Loucy (cell line): ENCODE measurements at regions not wholly inside any gene's neighbourhood (a gene's known extent, or its start where the extent isn't known, plus 50 kb on each side); places are given as distances from the start of the nearest gene placed in this dataset.

Experiments
- H2AFZ ChIP-seq: fragments of 200-600 bp; sonication (generic); 2 replicates; pipeline ENCODE4 v1.6.0; 2016; ENCODE audit warnings: antibody characterized with exemption, mild to moderate bottlenecking, low read length, moderate library complexity
- H3F3A ChIP-seq: fragments of 200-600 bp; 2 replicates; pipeline ENCODE4 v1.6.0; 2016; ENCODE audit warnings: antibody characterized with exemption, low read depth, mild to moderate bottlenecking
- H3K27me3 ChIP-seq: fragments of 200-600 bp; sonication (generic); 2 replicates; pipeline ENCODE4 v1.6.1; 2014; ENCODE audit warnings: low read length, mild to moderate bottlenecking; ENCODE audit not compliant: insufficient read depth, poor library complexity, severe bottlenecking
- H3K36me3 ChIP-seq: fragments of 200-600 bp; sonication (generic); 2 replicates; pipeline ENCODE4 v1.6.1; 2016; ENCODE audit warnings: low read length; ENCODE audit not compliant: insufficient read depth
- H3K4me1 ChIP-seq: fragments of 200-600 bp; sonication (generic); 2 replicates; pipeline ENCODE4 v1.5.1; 2014; ENCODE audit warnings: low read length, mild to moderate bottlenecking; ENCODE audit not compliant: insufficient read depth, poor library complexity, severe bottlenecking
- H3K4me2 ChIP-seq: fragments of 200-600 bp; sonication (generic); 2 replicates; pipeline ENCODE4 v1.6.0; 2014; ENCODE audit warnings: antibody characterized with exemption, low read length, low read depth, mild to moderate bottlenecking; ENCODE audit not compliant: poor library complexity, severe bottlenecking
- H3K4me3 ChIP-seq: fragments of 200-600 bp; sonication (generic); 2 replicates; pipeline ENCODE4 v1.5.1; 2014; ENCODE audit warnings: low read length, mild to moderate bottlenecking, mixed read lengths; ENCODE audit not compliant: poor library complexity, severe bottlenecking
- H3K79me2 ChIP-seq: fragments of 200-600 bp; sonication (generic); 2 replicates; pipeline ENCODE4 v1.6.1; 2014; ENCODE audit warnings: low read length; ENCODE audit not compliant: insufficient read depth
- H3K9ac ChIP-seq: fragments of 200-600 bp; sonication (generic); 2 replicates; pipeline ENCODE4 v1.6.0; 2014; ENCODE audit warnings: mild to moderate bottlenecking, low read depth, low read length, moderate library complexity; ENCODE audit not compliant: poor library complexity, severe bottlenecking
- H3K9me2 ChIP-seq: fragments of 200-600 bp; sonication (generic); replicated peaks from 2 replicates; pipeline ENCODE4 v1.6.1; 2016; ENCODE audit warnings: low read depth, low read length, mixed read lengths
- H3K9me3 ChIP-seq: fragments of 200-600 bp; sonication (generic); 2 replicates; pipeline ENCODE4 v1.6.1; 2014; ENCODE audit warnings: mild to moderate bottlenecking, antibody characterized with exemption, low read length, low read depth; ENCODE audit not compliant: insufficient read depth
- H4K20me1 ChIP-seq: fragments of 200-600 bp; sonication (generic); 2 replicates; pipeline ENCODE4 v1.6.0; 2014; ENCODE audit warnings: antibody characterized with exemption, low read length, mild to moderate bottlenecking; ENCODE audit not compliant: insufficient read depth, poor library complexity, severe bottlenecking
- CTCF ChIP-seq: fragments of 200-600 bp; sonication (generic); conservative IDR thresholded peaks from 2 replicates; pipeline ENCODE4 v1.5.1; 2014; ENCODE audit warnings: mild to moderate bottlenecking, antibody characterized with exemption, low read length
- EZH2phosphoT487 ChIP-seq: fragments of 200-600 bp; IDR thresholded peaks from 2 replicates; pipeline ENCODE4 v1.6.1; 2018; ENCODE audit warnings: antibody characterized with exemption, mild to moderate bottlenecking, moderate library complexity, borderline replicate concordance

DNA sequence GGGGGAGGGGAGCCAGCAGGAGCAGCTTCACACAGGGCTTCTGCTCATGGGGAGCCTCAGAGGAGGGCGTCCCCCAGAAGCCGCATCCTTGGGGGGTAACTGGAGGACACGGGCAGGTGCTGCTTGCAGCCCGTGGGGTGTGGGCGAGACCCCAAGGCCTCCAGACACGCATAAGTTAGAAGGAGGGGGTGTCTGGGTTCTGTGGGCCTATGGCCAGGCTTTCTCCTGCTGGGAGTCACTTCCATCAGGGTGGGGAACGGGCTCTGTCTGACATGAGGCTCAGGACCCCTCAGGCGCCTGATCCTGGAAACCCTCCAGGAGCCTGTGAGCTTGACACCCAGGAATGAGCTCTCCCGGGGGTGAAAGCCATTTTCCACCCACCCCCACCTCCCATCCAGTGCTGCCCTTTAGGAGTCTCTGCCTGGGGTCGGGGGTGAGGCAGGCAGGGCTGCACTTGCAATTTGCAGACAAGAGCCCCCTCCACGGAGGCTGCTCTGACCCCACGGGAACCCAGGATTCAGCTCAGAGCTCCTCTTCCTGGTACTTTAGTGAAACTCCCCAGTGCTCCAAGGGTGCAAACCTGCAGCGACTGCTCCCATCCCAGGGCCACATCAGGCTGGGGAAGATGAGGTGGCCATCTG, 325.7 kb downstream of the ADGRD1 start:
- Histone ChIP-seq H3K79me2 (no peaks in the 10 kb centered on the region), H3K4me2 (no peak overlapping the region), H3K4me1 (no peaks in the 10 kb centered on the region), H3K9me3 (no peaks in the 10 kb centered on the region), H3K9ac (no peak overlapping the region), H4K20me1 (no peaks in the 10 kb centered on the region), H2AFZ (no peak overlapping the region), H3K27me3 (no peaks in the 10 kb centered on the region), H3K4me3 (no peak overlapping the region), H3K9me2 (no peaks in the 10 kb centered on the region), H3K36me3 (no peaks in the 10 kb centered on the region), H3F3A (no peaks in the 10 kb centered on the region)
- TF ChIP-seq CTCF (no peak), EZH2phosphoT487 (no peak)

GRCh38 chr12:131280426-131280825, 326.7 kb downstream of the ADGRD1 start:
- no peak overlapping the region for H3K4me3 ChIP-seq
- H2AFZ ChIP-seq: no peak overlapping the region
- H3K36me3 ChIP-seq: no peaks in the 10 kb centered on the region
- no peaks in the 10 kb centered on the region for H3K79me2 ChIP-seq
- no peaks in the 10 kb centered on the region for H3F3A ChIP-seq
- no peak overlapping the region for H3K4me2 ChIP-seq
- H3K9me3 ChIP-seq: no peaks in the 10 kb centered on the region
- H3K9me2 ChIP-seq: no peaks in the 10 kb centered on the region
- TF ChIP-seq CTCF: no peak
- TF ChIP-seq EZH2phosphoT487: no peak
- H3K27me3 ChIP-seq: no peaks in the 10 kb centered on the region
- H4K20me1 ChIP-seq: no peaks in the 10 kb centered on the region
- no peak overlapping the region for H3K9ac ChIP-seq
- H3K4me1 ChIP-seq: no peaks in the 10 kb centered on the region

GRCh38 chr12:131281016-131281415, 327.3 kb downstream of the ADGRD1 start:
- Histone ChIP-seq H4K20me1 (no peaks in the 10 kb centered on the region), H3K79me2 (no peaks in the 10 kb centered on the region), H3K9me3 (no peaks in the 10 kb centered on the region), H3K9me2 (no peaks in the 10 kb centered on the region), H2AFZ (no peak overlapping the region), H3K27me3 (no peaks in the 10 kb centered on the region), H3K4me3 (no peak overlapping the region), H3F3A (no peaks in the 10 kb centered on the region), H3K4me2 (no peak overlapping the region), H3K4me1 (no peaks in the 10 kb centered on the region), H3K36me3 (no peaks in the 10 kb centered on the region), H3K9ac (no peak overlapping the region)
- TF ChIP-seq EZH2phosphoT487: no peak
- TF ChIP-seq CTCF: no peak
